Left forelimb (tissue), 1 donor: ENCODE measurements at regions not wholly inside any gene's neighbourhood (a gene's known extent, or its start where the extent isn't known, plus 50 kb on each side); places are given as distances from the start of the nearest gene placed in this dataset.

ENCODE experiments used
- DNase-seq: peaks from one replicate; pipeline ENCODE4 v3.0.0-alpha.2; 2018; ENCODE audit warnings: low spot score

DNA sequence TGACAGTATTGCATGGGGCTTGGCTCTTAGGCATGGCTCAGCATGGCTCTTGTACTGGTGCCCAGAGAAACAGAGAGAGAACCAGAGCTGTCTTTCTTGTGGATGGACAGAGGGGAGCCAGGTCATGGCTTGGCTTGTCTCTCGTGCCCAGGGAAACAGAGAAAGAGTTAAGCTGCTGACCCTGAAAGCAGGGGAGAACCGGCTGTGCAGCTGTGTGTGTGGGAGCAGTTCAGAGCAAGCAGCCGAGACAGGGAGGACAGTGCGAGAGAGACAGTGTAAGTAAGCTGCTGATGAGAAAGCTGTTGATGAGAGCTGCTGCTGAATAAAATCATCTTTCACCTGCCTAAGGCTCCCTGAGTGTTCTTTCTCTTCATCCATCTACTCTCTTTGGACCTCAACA, 61.3 kb upstream of the DDHD1 start:
- DNase-seq, result no peak

DNA sequence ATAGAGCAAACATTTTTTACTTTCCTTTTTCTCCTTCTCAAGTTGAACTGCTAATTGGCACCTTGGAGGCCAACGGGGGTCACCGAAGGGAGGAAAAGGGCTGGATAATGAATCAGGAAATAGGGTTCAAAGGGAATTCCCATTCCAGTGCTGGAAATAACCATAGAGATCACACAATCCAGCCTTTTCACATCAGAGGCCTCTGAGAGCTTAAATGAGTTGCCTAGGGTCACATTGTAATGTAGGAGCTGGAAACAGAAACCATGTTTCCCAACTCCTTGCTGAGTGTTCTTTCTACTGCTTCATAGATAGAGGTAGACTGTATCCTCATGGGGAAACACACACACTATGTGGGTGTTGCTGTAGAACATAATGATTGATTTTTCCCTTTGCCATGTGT, 60.6 kb upstream of the DDHD1 start:
- DNase-seq, result no peak

DNA sequence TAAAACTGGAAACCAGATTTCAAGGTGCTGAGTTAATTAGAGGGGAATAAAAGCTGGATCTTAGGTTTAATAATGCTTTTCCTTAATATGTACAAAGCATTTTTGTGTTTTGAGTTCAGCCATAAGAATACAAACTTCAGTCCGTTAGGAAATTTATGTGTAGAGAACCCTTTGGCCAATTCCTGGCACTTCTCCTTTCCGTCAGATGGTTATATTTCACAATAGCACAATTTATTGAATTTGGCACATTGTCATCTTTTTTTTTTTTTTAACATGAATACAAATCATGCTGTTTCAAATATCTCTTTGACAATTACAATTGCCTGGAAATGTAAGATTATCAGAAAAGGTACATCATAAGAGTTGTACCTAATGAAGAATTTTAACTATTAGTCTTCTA, 56.2 kb upstream of the DDHD1 start:
- no peak for DNase-seq
